ENCODE measurements at regions not wholly inside any gene's neighbourhood (a gene's known extent, or its start where the extent isn't known, plus 50 kb on each side); places are given as distances from the start of the nearest gene placed in this dataset.

DNA sequence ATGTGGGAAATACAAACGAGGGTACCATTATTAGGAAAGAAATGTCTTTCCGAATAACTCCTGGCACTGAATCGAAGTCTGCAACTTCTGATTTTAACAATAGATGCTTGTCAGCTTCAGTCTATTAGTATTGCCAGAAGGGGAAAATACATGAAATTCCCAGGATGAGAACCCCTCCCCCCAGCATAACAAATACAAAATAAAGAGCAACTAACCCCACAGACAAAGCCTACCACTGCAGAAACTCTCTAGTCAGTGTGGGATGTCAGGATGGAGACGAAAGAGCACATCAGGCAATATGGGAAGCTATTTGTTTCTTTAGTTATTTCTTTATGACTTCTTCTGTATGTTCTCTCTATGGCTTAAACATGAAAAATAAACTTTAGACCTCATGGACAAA is 365.0 kb upstream of the CDH2 start:
- TF ChIP-seq, protein P1, sequence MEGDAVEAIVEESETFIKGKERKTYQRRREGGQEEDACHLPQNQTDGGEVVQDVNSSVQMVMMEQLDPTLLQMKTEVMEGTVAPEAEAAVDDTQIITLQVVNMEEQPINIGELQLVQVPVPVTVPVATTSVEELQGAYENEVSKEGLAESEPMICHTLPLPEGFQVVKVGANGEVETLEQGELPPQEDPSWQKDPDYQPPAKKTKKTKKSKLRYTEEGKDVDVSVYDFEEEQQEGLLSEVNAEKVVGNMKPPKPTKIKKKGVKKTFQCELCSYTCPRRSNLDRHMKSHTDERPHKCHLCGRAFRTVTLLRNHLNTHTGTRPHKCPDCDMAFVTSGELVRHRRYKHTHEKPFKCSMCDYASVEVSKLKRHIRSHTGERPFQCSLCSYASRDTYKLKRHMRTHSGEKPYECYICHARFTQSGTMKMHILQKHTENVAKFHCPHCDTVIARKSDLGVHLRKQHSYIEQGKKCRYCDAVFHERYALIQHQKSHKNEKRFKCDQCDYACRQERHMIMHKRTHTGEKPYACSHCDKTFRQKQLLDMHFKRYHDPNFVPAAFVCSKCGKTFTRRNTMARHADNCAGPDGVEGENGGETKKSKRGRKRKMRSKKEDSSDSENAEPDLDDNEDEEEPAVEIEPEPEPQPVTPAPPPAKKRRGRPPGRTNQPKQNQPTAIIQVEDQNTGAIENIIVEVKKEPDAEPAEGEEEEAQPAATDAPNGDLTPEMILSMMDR (IDR thresholded peaks at IDR 0.05) = no peak
- TF ChIP-seq, protein P2, sequence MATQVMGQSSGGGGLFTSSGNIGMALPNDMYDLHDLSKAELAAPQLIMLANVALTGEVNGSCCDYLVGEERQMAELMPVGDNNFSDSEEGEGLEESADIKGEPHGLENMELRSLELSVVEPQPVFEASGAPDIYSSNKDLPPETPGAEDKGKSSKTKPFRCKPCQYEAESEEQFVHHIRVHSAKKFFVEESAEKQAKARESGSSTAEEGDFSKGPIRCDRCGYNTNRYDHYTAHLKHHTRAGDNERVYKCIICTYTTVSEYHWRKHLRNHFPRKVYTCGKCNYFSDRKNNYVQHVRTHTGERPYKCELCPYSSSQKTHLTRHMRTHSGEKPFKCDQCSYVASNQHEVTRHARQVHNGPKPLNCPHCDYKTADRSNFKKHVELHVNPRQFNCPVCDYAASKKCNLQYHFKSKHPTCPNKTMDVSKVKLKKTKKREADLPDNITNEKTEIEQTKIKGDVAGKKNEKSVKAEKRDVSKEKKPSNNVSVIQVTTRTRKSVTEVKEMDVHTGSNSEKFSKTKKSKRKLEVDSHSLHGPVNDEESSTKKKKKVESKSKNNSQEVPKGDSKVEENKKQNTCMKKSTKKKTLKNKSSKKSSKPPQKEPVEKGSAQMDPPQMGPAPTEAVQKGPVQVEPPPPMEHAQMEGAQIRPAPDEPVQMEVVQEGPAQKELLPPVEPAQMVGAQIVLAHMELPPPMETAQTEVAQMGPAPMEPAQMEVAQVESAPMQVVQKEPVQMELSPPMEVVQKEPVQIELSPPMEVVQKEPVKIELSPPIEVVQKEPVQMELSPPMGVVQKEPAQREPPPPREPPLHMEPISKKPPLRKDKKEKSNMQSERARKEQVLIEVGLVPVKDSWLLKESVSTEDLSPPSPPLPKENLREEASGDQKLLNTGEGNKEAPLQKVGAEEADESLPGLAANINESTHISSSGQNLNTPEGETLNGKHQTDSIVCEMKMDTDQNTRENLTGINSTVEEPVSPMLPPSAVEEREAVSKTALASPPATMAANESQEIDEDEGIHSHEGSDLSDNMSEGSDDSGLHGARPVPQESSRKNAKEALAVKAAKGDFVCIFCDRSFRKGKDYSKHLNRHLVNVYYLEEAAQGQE (IDR thresholded peaks at IDR 0.05; ENCODE audit: insufficient read depth in 1 of 2, low read depth in 2 of 2, low read length in 1 of 2) = no peak
- TF ChIP-seq POLR2AphosphoS5 (IDR thresholded peaks at IDR 0.05; ENCODE audit: low read depth, low read length) = no peak

Measured in Panc1 (cell line).